ENCODE measurements at regions not wholly inside any gene's neighbourhood (a gene's known extent, or its start where the extent isn't known, plus 50 kb on each side); places are given as distances from the start of the nearest gene placed in this dataset.
A peak's percentile ranks its signal among the peaks of the same experiment; 100 is the strongest.

DNA sequence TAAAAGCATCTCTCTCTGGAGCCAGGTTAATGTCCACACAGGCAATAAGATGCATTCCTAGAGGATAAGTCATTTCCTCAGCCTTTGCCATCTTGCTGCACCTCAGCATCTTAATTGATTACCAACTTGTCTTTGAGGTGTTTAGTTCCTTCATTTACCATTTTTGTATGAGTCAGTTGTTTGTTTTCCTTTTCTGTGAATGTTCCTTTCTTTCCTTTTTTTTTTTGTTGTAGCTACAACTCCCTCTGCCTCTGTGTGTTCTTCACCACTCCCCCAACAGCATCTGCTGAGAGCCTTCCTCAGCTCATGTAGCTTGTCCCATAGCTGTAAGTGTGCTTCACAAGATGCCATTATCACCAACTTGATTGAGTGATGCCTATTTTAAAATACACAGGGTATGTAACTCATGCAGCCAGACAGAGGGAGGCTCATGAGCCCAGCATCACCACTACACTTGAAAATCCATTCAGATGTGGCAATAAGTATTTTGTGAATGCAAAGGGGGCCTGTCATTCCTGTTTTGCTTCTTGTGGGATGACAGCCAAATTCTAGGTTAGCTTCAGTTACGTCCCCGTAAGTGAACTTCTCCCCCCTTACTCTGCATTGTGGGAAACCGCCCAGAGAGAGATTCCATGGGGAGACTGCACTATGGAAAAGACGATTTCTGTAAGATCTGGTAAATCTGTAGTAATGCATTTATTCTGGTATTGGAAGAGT, 315.9 kb upstream of the ZEB2 start:
- Histone ChIP-seq H3K27me3 (ENCODE audit: control insufficient read depth, insufficient read depth, low read length) (no peaks in the 10 kb centered on the region), H3K4me2 (ENCODE audit: low read length) (peak overlapping the region; percentile 71), H3K4me3 (ENCODE audit: low read length) (peak overlapping the region; percentile 3), H3K9ac (ENCODE audit: low read depth, low read length) (peak overlapping the region; percentile 47), H3K36me3 (ENCODE audit: insufficient read depth, low read length) (no peaks in the 10 kb centered on the region), H3K9me3 (replicated peaks; ENCODE audit: low read length) (no peaks in the 10 kb centered on the region), H3K4me1 (ENCODE audit: control insufficient read depth, insufficient read depth, low read length) (peaks cover 34% of the 10 kb centered on the region)

DNA sequence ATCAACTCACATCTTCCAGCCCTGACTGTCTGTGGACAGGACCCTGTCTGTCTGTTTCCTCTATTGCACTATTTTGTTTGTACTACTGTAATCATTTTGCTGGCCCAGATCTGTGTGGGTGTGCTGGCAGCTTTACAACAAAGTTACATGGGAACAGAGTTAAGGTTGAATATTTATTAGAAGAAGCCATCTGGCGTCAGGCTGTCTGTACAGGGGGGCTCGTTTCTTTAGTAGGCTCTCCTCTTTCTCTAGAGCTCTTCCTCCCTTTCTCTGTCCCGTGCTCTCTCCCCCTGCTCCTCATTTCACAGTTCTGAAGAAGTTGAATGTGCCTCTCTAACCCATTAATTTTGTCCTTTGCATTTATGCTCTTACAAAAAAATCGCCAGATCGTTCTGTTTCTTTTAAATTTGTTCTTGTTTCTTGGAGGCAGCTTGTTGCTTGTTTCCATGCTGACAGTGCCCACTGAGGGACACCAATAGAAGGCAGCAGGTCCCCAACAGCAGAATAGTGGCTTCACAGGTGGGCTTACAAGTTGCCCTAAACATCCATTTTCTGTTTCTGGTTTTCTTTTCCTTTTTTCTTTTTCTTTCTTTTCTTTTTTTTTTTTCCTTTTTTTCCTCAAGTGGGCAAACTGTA, 315.2 kb upstream of the ZEB2 start:
- no peaks in the 10 kb centered on the region for H3K36me3 ChIP-seq (ENCODE audit: insufficient read depth, low read length)
- H3K4me3 ChIP-seq (ENCODE audit: low read length): peak overlapping the region; percentile 32
- no peaks in the 10 kb centered on the region for H3K9me3 ChIP-seq (replicated peaks; ENCODE audit: low read length)
- no peaks in the 10 kb centered on the region for H3K27me3 ChIP-seq (ENCODE audit: control insufficient read depth, insufficient read depth, low read length)
- peak overlapping the region; percentile 47 for H3K9ac ChIP-seq (ENCODE audit: low read depth, low read length)
- peaks cover 34% of the 10 kb centered on the region for H3K4me1 ChIP-seq (ENCODE audit: control insufficient read depth, insufficient read depth, low read length)
- peak overlapping the region; percentile 71 for H3K4me2 ChIP-seq (ENCODE audit: low read length)

DNA sequence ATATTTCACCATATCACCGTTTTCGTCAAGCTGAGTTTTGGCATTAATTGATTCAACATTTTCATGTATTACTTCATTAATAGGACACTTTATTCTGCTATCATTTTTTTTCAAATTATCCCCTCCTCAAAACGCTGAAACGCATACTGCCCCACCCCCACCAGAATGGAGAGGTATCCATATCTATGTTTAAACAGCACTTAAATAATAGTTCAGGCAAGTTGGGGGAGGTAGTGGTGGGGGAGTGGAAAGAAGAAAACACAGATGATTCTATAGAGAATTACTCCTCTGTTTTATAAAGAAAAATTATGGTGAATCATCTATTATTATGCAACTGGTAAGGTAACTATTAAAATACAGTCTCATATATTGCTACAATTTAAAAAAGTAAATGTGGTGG, 314.4 kb upstream of the ZEB2 start:
- Histone ChIP-seq H3K4me2 (ENCODE audit: low read length) (peak overlapping the region; percentile 71), H3K9ac (ENCODE audit: low read depth, low read length) (peak overlapping the region; percentile 47), H3K4me1 (ENCODE audit: control insufficient read depth, insufficient read depth, low read length) (peaks cover 34% of the 10 kb centered on the region), H3K36me3 (ENCODE audit: insufficient read depth, low read length) (no peaks in the 10 kb centered on the region), H3K9me3 (replicated peaks; ENCODE audit: low read length) (no peaks in the 10 kb centered on the region), H3K27me3 (ENCODE audit: control insufficient read depth, insufficient read depth, low read length) (no peaks in the 10 kb centered on the region), H3K4me3 (ENCODE audit: low read length) (no peak overlapping the region)

DNA sequence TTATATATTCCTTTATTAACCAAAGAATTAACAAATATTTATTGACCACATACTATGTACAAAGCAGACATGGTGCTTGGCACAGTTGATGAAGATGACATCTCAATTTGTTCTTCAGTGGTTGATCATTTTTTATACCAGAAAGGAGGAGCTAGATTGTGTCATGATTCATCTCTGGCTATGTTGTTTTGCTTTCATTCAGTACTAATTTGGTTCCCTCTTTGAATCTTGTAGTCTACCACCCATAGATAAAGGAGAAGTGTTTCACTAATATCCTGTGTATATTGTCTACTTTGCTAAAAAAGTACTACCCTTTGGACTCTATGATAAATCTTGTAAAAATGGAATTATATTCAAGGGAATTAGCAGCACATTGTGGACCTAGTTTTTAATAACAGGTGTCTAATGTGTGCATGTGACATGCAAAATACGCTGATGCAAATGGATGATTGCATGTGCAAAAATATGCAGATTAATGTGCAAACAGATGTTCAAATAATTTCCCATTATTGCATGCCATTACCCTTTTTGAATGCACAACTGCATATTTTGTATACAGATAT, 313.2 kb upstream of the ZEB2 start:
- H3K9me3 ChIP-seq (replicated peaks; ENCODE audit: low read length): no peaks in the 10 kb centered on the region
- no peak overlapping the region for H3K4me2 ChIP-seq (ENCODE audit: low read length)
- no peaks in the 10 kb centered on the region for H3K36me3 ChIP-seq (ENCODE audit: insufficient read depth, low read length)
- H3K27me3 ChIP-seq (ENCODE audit: control insufficient read depth, insufficient read depth, low read length): no peaks in the 10 kb centered on the region
- H3K9ac ChIP-seq (ENCODE audit: low read depth, low read length): no peak overlapping the region
- H3K4me1 ChIP-seq (ENCODE audit: control insufficient read depth, insufficient read depth, low read length): peaks cover 34% of the 10 kb centered on the region
- H3K4me3 ChIP-seq (ENCODE audit: low read length): no peak overlapping the region

DNA sequence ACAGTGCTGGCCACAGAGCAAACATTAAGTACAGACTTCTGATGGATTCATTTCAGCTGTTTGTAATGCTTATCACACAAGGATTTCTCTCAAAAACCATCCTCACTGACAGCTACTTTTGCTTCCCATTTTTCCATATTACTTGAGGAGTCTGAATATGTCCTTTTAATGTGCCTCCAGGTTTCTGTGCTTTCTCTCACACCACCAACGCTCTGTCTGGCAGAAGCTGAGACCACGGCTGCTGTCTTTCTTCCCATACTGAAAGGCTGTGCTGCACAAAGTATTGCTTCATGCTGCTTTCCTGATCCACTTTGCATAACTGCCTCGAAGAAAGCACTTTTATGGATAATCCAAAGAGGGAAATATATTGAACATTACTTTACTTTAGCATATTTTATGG, 312.1 kb upstream of the ZEB2 start:
- Histone ChIP-seq H3K4me1 (ENCODE audit: control insufficient read depth, insufficient read depth, low read length) (peaks cover 30% of the 10 kb centered on the region), H3K36me3 (ENCODE audit: insufficient read depth, low read length) (no peaks in the 10 kb centered on the region), H3K4me3 (ENCODE audit: low read length) (no peak overlapping the region), H3K4me2 (ENCODE audit: low read length) (no peak overlapping the region), H3K9me3 (replicated peaks; ENCODE audit: low read length) (no peaks in the 10 kb centered on the region), H3K9ac (ENCODE audit: low read depth, low read length) (no peak overlapping the region), H3K27me3 (ENCODE audit: control insufficient read depth, insufficient read depth, low read length) (no peaks in the 10 kb centered on the region)

DNA sequence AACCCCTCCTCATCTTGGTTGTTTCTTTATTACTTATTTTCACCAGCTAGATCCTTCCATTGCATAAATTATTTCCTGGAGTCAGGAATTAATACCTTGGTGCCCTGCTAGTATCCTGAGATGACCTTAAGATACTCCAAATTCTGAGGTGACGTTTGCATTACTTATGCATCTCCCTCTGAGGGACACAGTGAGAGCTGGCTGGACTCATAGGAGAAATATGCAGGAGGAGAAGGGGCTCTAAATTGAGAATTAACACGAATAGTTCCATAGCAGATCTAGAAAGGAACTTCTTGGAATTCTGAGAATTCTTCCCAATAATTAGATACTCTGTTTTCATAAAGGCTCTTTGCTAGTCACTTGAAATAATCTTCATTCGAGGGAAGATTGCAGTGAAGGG, 310.6 kb upstream of the ZEB2 start:
- Histone ChIP-seq H3K4me3 (ENCODE audit: low read length) (no peak overlapping the region), H3K9me3 (replicated peaks; ENCODE audit: low read length) (no peaks in the 10 kb centered on the region), H3K27me3 (ENCODE audit: control insufficient read depth, insufficient read depth, low read length) (no peaks in the 10 kb centered on the region), H3K4me2 (ENCODE audit: low read length) (no peak overlapping the region), H3K36me3 (ENCODE audit: insufficient read depth, low read length) (no peaks in the 10 kb centered on the region), H3K4me1 (ENCODE audit: control insufficient read depth, insufficient read depth, low read length) (peaks cover 15% of the 10 kb centered on the region), H3K9ac (ENCODE audit: low read depth, low read length) (no peak overlapping the region)

DNA sequence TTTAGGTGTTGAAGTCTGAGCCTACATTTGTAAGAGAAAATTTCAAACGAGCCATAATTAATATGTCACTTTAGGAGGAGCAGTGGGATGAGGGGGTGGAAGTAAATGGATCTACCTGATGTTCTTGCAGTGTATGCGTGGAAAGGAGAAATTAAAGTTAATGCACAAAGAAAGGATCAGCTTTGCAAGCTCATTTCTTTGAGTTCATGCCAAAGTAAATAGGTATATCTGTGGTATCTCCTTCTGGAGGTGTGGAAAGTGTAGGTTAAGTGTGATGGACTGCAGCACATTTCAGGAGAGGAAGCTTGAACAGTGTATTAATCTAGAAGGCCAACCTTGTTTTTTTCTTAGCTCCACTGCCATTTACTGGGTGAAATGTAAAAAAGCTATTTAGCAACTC, 307.5 kb upstream of the ZEB2 start:
- Histone ChIP-seq H3K4me2 (ENCODE audit: low read length) (no peak overlapping the region), H3K4me3 (ENCODE audit: low read length) (no peak overlapping the region), H3K36me3 (ENCODE audit: insufficient read depth, low read length) (no peaks in the 10 kb centered on the region), H3K9me3 (replicated peaks; ENCODE audit: low read length) (no peaks in the 10 kb centered on the region), H3K27me3 (ENCODE audit: control insufficient read depth, insufficient read depth, low read length) (no peaks in the 10 kb centered on the region), H3K9ac (ENCODE audit: low read depth, low read length) (no peak overlapping the region), H3K4me1 (ENCODE audit: control insufficient read depth, insufficient read depth, low read length) (no peaks in the 10 kb centered on the region)

DNA sequence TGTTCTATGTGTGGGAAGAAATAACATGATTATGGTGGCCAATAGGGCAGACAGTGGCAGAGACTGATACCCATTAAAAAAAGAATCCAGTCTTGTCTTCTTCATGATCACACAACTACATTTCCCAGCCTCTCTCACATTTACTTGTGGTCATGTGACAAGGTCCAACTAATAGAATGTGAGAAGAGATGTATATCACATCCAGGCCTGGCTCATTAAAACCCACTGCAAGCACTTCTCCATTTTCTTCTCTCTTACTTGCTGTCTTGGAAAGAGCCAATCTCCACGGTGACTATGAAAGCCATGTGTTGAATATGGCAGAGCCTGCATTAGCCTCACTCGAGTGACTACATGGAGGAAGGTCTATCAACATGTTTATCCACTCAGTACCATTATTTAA, 306.2 kb upstream of the ZEB2 start:
- no peaks in the 10 kb centered on the region for H3K36me3 ChIP-seq (ENCODE audit: insufficient read depth, low read length)
- no peaks in the 10 kb centered on the region for H3K9me3 ChIP-seq (replicated peaks; ENCODE audit: low read length)
- H3K4me1 ChIP-seq (ENCODE audit: control insufficient read depth, insufficient read depth, low read length): no peaks in the 10 kb centered on the region
- H3K4me2 ChIP-seq (ENCODE audit: low read length): no peak overlapping the region
- H3K9ac ChIP-seq (ENCODE audit: low read depth, low read length): no peak overlapping the region
- no peaks in the 10 kb centered on the region for H3K27me3 ChIP-seq (ENCODE audit: control insufficient read depth, insufficient read depth, low read length)
- H3K4me3 ChIP-seq (ENCODE audit: low read length): no peak overlapping the region

DNA sequence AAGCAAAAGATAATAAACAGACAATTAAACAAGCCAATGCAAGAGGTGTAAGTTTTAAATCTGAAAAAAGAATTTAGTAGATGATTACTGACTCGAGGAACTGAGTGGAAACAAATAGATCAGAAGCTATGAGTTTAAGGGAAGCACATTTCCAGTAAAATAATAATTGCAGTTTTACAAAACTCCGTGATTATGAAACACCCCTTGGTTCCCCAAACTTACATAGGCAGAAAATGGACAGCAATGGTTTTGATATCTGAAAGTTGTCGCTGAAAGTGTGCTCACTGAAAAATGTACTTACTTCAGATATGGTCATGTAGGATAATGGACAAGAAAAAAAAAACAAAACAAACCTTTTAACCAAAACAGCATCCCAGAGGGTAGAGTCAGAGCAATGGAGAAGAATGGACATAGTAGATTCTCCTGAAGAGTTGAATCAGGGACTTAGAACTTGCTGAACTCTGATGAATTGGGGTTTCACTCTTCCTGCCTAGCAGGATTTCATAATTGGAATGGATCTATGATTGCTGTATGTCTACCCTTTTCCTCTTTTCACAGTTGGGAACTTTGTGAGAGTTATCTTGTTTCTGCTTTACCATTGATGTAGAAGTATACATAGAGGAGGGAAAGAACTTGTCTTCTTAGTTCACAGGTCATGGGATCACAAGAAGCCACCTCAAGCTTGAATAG, 305.6 kb upstream of the ZEB2 start:
- Histone ChIP-seq H3K4me2 (ENCODE audit: low read length) (no peak overlapping the region), H3K9ac (ENCODE audit: low read depth, low read length) (no peak overlapping the region)

DNA sequence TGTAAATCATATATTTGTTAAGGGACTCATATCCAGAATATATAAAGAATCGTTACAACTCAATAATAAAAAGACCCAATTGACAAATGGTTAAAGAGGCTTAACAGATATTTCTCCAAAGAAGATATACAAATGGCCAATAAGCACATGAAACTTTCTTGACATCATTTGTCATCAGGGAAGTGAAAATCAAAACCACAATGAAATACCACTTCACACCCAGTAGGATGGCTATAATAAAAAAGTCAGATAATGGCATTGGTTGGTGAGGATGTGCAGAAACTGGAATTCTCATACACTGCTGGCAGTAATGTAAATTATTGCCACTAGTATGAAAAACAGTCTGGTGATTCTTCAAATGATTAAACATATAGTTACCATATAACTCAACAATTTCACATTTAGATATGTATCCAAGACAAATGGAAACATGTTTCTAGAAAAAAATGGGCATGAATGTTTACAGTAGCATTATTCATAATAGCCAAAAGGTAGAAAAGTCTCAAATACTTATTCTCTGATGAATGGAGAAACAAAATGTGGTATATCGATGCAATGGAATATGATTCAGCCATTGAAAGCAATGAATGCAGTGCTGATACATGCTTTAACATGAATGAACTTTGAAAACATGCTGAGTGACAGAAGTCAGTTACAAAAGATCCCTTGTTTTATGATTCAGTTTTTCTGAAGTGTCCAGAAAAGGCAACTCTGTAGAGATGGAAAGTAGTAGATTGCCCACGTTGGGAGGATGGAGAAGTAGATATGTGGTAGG, 304.6 kb upstream of the ZEB2 start:
- Histone ChIP-seq H3K9me3 (replicated peaks; ENCODE audit: low read length) (no peaks in the 10 kb centered on the region), H3K4me2 (ENCODE audit: low read length) (no peak overlapping the region), H3K36me3 (ENCODE audit: insufficient read depth, low read length) (no peaks in the 10 kb centered on the region), H3K4me3 (ENCODE audit: low read length) (no peak overlapping the region), H3K27me3 (ENCODE audit: control insufficient read depth, insufficient read depth, low read length) (no peaks in the 10 kb centered on the region), H3K4me1 (ENCODE audit: control insufficient read depth, insufficient read depth, low read length) (no peaks in the 10 kb centered on the region), H3K9ac (ENCODE audit: low read depth, low read length) (no peak overlapping the region)

More for the DNA sequence above, 305.6 kb upstream of the ZEB2 start:
- H3K27me3 ChIP-seq (ENCODE audit: control insufficient read depth, insufficient read depth, low read length): no peaks in the 10 kb centered on the region
- no peaks in the 10 kb centered on the region for H3K36me3 ChIP-seq (ENCODE audit: insufficient read depth, low read length)
- H3K4me1 ChIP-seq (ENCODE audit: control insufficient read depth, insufficient read depth, low read length): no peaks in the 10 kb centered on the region
- no peak overlapping the region for H3K4me3 ChIP-seq (ENCODE audit: low read length)
- H3K9me3 ChIP-seq (replicated peaks; ENCODE audit: low read length): no peaks in the 10 kb centered on the region

DNA sequence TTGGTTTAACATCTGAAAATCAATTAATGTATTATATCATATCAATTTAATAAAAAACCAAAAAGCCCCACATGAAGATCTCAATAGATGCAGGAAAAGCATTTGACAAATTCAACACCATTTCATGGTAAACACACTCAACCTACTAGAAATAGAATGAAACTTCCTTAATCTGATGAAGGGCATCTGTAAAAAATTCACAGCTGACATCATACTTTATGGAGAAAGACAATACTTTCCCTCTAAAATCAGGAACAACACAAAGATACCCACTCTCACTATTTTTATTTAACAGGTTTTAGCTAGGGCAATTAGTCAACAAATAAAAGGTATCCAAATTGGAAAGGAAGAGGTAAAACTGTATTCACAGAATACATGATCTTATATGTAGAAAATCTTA, 303.0 kb upstream of the ZEB2 start:
- Histone ChIP-seq H3K4me2 (ENCODE audit: low read length) (no peak overlapping the region), H3K9ac (ENCODE audit: low read depth, low read length) (no peak overlapping the region), H3K27me3 (ENCODE audit: control insufficient read depth, insufficient read depth, low read length) (no peaks in the 10 kb centered on the region), H3K36me3 (ENCODE audit: insufficient read depth, low read length) (no peaks in the 10 kb centered on the region), H3K4me3 (ENCODE audit: low read length) (no peak overlapping the region), H3K4me1 (ENCODE audit: control insufficient read depth, insufficient read depth, low read length) (no peaks in the 10 kb centered on the region), H3K9me3 (replicated peaks; ENCODE audit: low read length) (no peaks in the 10 kb centered on the region)

Data from skeletal muscle satellite cell (primary cell).